H9 (cell line): ENCODE measurements at regions not wholly inside any gene's neighbourhood (a gene's known extent, or its start where the extent isn't known, plus 50 kb on each side); places are given as distances from the start of the nearest gene placed in this dataset.
"Not testable (repeated sequence)": the region's sequence is repeated elsewhere in the genome, so short reads cannot be mapped to it uniquely, and the experiment has no call there.

Experiments used
- DNase-seq: peaks from one replicate; pipeline ENCODE4 v3.0.0-alpha.2; 2017
- H2AFZ ChIP-seq: one replicate; pipeline ENCODE4 v1.6.1; 2013; ENCODE audit warnings: mild to moderate bottlenecking, low read length, control low read depth, moderate library complexity
- H2AK5ac ChIP-seq: 2 replicates; pipeline ENCODE4 v1.6.1; 2013; ENCODE audit warnings: low read length, control low read depth, mixed read lengths; ENCODE audit not compliant: insufficient read length
- H2BK120ac ChIP-seq: one replicate; pipeline ENCODE4 v1.6.1; 2013; ENCODE audit warnings: low read depth, mild to moderate bottlenecking, low read length, control low read depth, inconsistent platforms; ENCODE audit not compliant: poor library complexity, severe bottlenecking
- H2BK12ac ChIP-seq: 2 replicates; pipeline ENCODE4 v1.6.1; 2013; ENCODE audit warnings: low read length, control low read depth, mixed read lengths, low read depth; ENCODE audit not compliant: insufficient read length
- H2BK15ac ChIP-seq: 2 replicates; pipeline ENCODE4 v1.6.1; 2013; ENCODE audit warnings: low read depth, low read length, control low read depth
- H2BK20ac ChIP-seq: one replicate; pipeline ENCODE4 v1.6.1; 2013; ENCODE audit warnings: low read depth, mild to moderate bottlenecking, low read length, control low read depth, inconsistent platforms; ENCODE audit not compliant: poor library complexity, severe bottlenecking
- H2BK5ac ChIP-seq: 2 replicates; pipeline ENCODE4 v1.6.1; 2013; ENCODE audit warnings: low read length, control low read depth, mixed read lengths; ENCODE audit not compliant: insufficient read length
- H3K14ac ChIP-seq: 2 replicates; pipeline ENCODE4 v1.6.1; 2013; ENCODE audit warnings: low read length, control low read depth; ENCODE audit not compliant: insufficient read depth
- H3K18ac ChIP-seq: 2 replicates; pipeline ENCODE4 v1.6.1; 2013; ENCODE audit warnings: low read depth, mild to moderate bottlenecking, mixed read lengths, low read length, control low read depth; ENCODE audit not compliant: insufficient read length
- H3K23ac ChIP-seq: 2 replicates; pipeline ENCODE4 v1.6.1; 2013; ENCODE audit warnings: low read length, control low read depth, mixed read lengths, low read depth; ENCODE audit not compliant: insufficient read length
- H3K23me2 ChIP-seq: 2 replicates; pipeline ENCODE4 v1.6.1; 2013; ENCODE audit warnings: low read depth, mild to moderate bottlenecking, mixed read lengths, low read length, control low read depth; ENCODE audit not compliant: insufficient read length, poor library complexity, severe bottlenecking
- H3K27ac ChIP-seq: 2 replicates; pipeline ENCODE4 v1.5.1; 2013; ENCODE audit warnings: low read length, control low read depth, mixed read lengths, low read depth; ENCODE audit not compliant: insufficient read length
- H3K27me3 ChIP-seq: 2 replicates; pipeline ENCODE4 v1.6.1; 2013; ENCODE audit warnings: low read length, control low read depth, inconsistent platforms; ENCODE audit not compliant: insufficient read depth
- H3K4ac ChIP-seq: 2 replicates; pipeline ENCODE4 v1.6.1; 2013; ENCODE audit warnings: low read depth, mild to moderate bottlenecking, control low read depth, inconsistent platforms, low read length, moderate library complexity
- H3K4me1 ChIP-seq: 2 replicates; pipeline ENCODE4 v1.6.1; 2013; ENCODE audit warnings: low read length, control low read depth, inconsistent platforms; ENCODE audit not compliant: insufficient read depth
- H3K4me2 ChIP-seq: 2 replicates; pipeline ENCODE4 v1.6.1; 2013; ENCODE audit warnings: low read length, control low read depth, mixed read lengths; ENCODE audit not compliant: insufficient read length, insufficient read depth
- H3K56ac ChIP-seq: 2 replicates; pipeline ENCODE4 v1.6.1; 2013; ENCODE audit warnings: low read depth, mild to moderate bottlenecking, mixed read lengths, low read length, control low read depth; ENCODE audit not compliant: insufficient read length
- H3K79me1 ChIP-seq: 2 replicates; pipeline ENCODE4 v1.6.1; 2013; ENCODE audit warnings: low read depth, mild to moderate bottlenecking, moderate library complexity, low read length, control low read depth, inconsistent platforms; ENCODE audit not compliant: insufficient read depth, poor library complexity, severe bottlenecking
- H3K79me2 ChIP-seq: 2 replicates; pipeline ENCODE4 v1.6.1; 2013; ENCODE audit warnings: low read length, control low read depth, inconsistent platforms; ENCODE audit not compliant: insufficient read depth
- H3K9ac ChIP-seq: 2 replicates; pipeline ENCODE4 v1.6.1; 2013; ENCODE audit warnings: low read length, control low read depth, mixed read lengths; ENCODE audit not compliant: insufficient read length; ENCODE audit errors: extremely low read depth
- H3K9me3 ChIP-seq: one replicate; pipeline ENCODE4 v1.6.1; 2013; ENCODE audit warnings: low read depth, low read length, inconsistent platforms; ENCODE audit not compliant: control insufficient read depth
- H3T11ph ChIP-seq: one replicate; pipeline ENCODE4 v1.6.1; 2013; ENCODE audit warnings: mild to moderate bottlenecking, low read length, control low read depth, inconsistent platforms
- H4K20me1 ChIP-seq: one replicate; pipeline ENCODE4 v1.6.1; 2013; ENCODE audit not compliant: control insufficient read depth, insufficient read length, insufficient read depth
- H4K5ac ChIP-seq: 2 replicates; pipeline ENCODE4 v1.6.1; 2013; ENCODE audit warnings: low read depth, mild to moderate bottlenecking, mixed read lengths, low read length, control low read depth; ENCODE audit not compliant: insufficient read length
- H4K8ac ChIP-seq: replicated peaks from 2 replicates; pipeline ENCODE4 v1.6.1; 2013; ENCODE audit warnings: low read length, control low read depth, mixed read lengths, low read depth; ENCODE audit not compliant: insufficient read length
- H4K91ac ChIP-seq: 2 replicates; pipeline ENCODE4 v1.6.1; 2013; ENCODE audit warnings: low read depth, mild to moderate bottlenecking, moderate library complexity, mixed read lengths, low read length, control low read depth; ENCODE audit not compliant: insufficient read length
- H3K27ac Mint-ChIP-seq, 3 experiments: 2 replicates in 2 of 3; 3 replicates in 1 of 3; pipeline ENCODE4 v1.8.0; 2020 to 2021; ENCODE audit warnings: mixed read lengths in 3 of 3, mild to moderate bottlenecking in 1 of 3, moderate library complexity in 1 of 3
- H3K27me3 Mint-ChIP-seq: 2 replicates; pipeline ENCODE4 v1.8.0; 2021; ENCODE audit warnings: low read depth, mild to moderate bottlenecking, moderate library complexity, mixed read lengths
- H3K36me3 Mint-ChIP-seq, 3 experiments: 2 replicates in 2 of 3; 3 replicates in 1 of 3; pipeline ENCODE4 v1.8.0; 2020 to 2021; ENCODE audit warnings: low read depth in 3 of 3, mixed read lengths in 3 of 3; ENCODE audit not compliant: insufficient read depth in 1 of 3
- H3K4me1 Mint-ChIP-seq, 2 experiments: 2 replicates each; pipeline ENCODE4 v1.8.0; 2020; ENCODE audit warnings: mixed read lengths in 2 of 2
- H3K4me3 Mint-ChIP-seq, 2 experiments: 2 replicates in 1 of 2; 3 replicates in 1 of 2; pipeline ENCODE4 v1.8.0; 2020 to 2021; ENCODE audit warnings: mild to moderate bottlenecking in 2 of 2, mixed read lengths in 2 of 2, moderate library complexity in 1 of 2
- H3K9me3 Mint-ChIP-seq, 2 experiments: 2 replicates in 1 of 2; 3 replicates in 1 of 2; pipeline ENCODE4 v1.8.0; 2020; ENCODE audit warnings: mild to moderate bottlenecking in 2 of 2, mixed read lengths in 2 of 2, moderate library complexity in 1 of 2
- WGBS: extraction: QIAGEN DNeasy Blood & Tissue Kit; methylation state at CpG from one replicate; pipeline ENCODE4 v1.1.7; 2013; ENCODE audit warnings: missing lambda C conversion rate, low lambda C conversion rate, mixed read lengths; ENCODE audit not compliant: insufficient read length; ENCODE audit errors: extremely low coverage; 5-methylcytosine and 5-hydroxymethylcytosine counted together
- TF ChIP-seq, protein P1 (sequence below): fragments of 200-600 bp; sonication (generic); conservative IDR thresholded peaks from 3 replicates; pipeline ENCODE4 v1.8.0; 2021; ENCODE audit warnings: antibody characterized with exemption, mild to moderate bottlenecking

DNA sequence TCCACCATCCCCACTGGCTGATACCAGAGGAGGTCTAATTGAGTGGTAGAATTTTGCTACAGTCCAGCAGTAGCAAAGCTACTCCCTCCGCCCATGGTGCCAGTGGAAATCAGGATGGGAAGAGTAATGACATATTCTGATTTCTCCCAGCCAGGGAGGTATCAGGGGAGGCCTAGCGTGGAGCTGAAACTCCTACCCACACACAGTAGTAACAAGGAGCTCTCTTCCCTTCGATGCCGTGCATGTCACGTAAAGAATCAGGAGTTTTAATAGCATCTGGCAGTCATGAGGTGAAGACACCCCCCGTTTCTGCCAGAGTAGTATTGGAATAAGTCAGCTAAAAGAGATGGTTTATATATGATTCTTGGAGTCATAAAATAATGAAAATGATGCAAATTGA, 786.8 kb upstream of the DDX18 start:
- H3K9me3 ChIP-seq = no peaks in the 10 kb centered on the region
- no peak overlapping the region for H4K5ac ChIP-seq
- H3K4me2 ChIP-seq = no peak overlapping the region
- Mint-ChIP-seq H3K9me3 (peaks cover 0 to 5% of the 10 kb centered on the region in 2 experiments; a peak in 3 of 5 replicates), H3K27ac (no peak overlapping the region), H3K4me1 (peaks cover 0 to 3% of the 10 kb centered on the region in 2 experiments; a peak in 1 of 4 replicates), H3K4me3 (no peak overlapping the region), H3K27me3 (peaks cover 5% of the 10 kb centered on the region; the same call in 1 of the 2 replicates), H3K36me3 (peaks cover 0 to 1% (median 0%) of the 10 kb centered on the region in 3 experiments; a peak in 1 of 7 replicates)
- no peaks in the 10 kb centered on the region for H3K4me1 ChIP-seq
- no peak overlapping the region for H3K14ac ChIP-seq
- H2BK12ac ChIP-seq = no peak overlapping the region
- no peaks in the 10 kb centered on the region for H4K20me1 ChIP-seq
- H2BK20ac ChIP-seq = no peak overlapping the region
- H3K56ac ChIP-seq = no peak overlapping the region
- H3T11ph ChIP-seq = no peak overlapping the region
- H3K9ac ChIP-seq = no peak overlapping the region
- no CpG with 5 or more reads among the region's 6 CpGs for WGBS
- no peak overlapping the region for H2BK15ac ChIP-seq
- no peak overlapping the region for H4K8ac ChIP-seq
- H3K27me3 ChIP-seq = no peaks in the 10 kb centered on the region
- no peak overlapping the region for H4K91ac ChIP-seq
- H2AK5ac ChIP-seq = no peak overlapping the region
- TF ChIP-seq, protein P1, sequence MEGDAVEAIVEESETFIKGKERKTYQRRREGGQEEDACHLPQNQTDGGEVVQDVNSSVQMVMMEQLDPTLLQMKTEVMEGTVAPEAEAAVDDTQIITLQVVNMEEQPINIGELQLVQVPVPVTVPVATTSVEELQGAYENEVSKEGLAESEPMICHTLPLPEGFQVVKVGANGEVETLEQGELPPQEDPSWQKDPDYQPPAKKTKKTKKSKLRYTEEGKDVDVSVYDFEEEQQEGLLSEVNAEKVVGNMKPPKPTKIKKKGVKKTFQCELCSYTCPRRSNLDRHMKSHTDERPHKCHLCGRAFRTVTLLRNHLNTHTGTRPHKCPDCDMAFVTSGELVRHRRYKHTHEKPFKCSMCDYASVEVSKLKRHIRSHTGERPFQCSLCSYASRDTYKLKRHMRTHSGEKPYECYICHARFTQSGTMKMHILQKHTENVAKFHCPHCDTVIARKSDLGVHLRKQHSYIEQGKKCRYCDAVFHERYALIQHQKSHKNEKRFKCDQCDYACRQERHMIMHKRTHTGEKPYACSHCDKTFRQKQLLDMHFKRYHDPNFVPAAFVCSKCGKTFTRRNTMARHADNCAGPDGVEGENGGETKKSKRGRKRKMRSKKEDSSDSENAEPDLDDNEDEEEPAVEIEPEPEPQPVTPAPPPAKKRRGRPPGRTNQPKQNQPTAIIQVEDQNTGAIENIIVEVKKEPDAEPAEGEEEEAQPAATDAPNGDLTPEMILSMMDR = no peak
- no peak overlapping the region for H2AFZ ChIP-seq
- no peak overlapping the region for H3K27ac ChIP-seq
- H3K79me2 ChIP-seq = no peaks in the 10 kb centered on the region
- no peak overlapping the region for H3K4ac ChIP-seq
- H3K23me2 ChIP-seq = no peaks in the 10 kb centered on the region
- H3K79me1 ChIP-seq = no peaks in the 10 kb centered on the region
- H3K23ac ChIP-seq = no peak overlapping the region
- H2BK120ac ChIP-seq = no peak overlapping the region
- no peak overlapping the region for H3K18ac ChIP-seq
- H2BK5ac ChIP-seq = no peak overlapping the region
- DNase-seq = no peak

DNA sequence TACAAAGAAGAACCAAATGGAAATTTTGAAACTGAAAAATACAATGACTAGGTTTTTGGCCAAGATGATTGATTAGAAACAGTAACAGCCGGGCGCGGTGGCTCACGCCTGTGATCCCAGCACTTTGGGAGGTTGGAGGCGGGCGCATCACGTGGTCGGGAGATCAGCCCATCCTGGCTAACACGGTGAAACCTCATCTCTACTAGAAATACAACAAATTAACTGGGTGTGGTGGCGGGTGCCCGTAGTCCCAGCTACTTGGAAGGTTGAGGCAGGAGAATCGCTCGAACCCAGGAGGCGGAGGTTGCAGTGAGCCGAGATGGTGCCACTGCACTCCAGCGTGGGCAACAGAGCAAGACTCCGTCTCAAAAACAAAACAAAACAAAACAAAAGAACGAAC, 785.8 kb upstream of the DDX18 start:
- H2AFZ ChIP-seq, H4K5ac ChIP-seq, H3T11ph ChIP-seq, H2BK12ac ChIP-seq, H3K23ac ChIP-seq, H3K9me3 ChIP-seq, H3K27me3 Mint-ChIP-seq, H3K4me1 Mint-ChIP-seq, DNase-seq, H3K18ac ChIP-seq, H2BK5ac ChIP-seq, H2AK5ac ChIP-seq, H3K4ac ChIP-seq, H3K14ac ChIP-seq, H4K8ac ChIP-seq, H3K79me1 ChIP-seq, H2BK15ac ChIP-seq, H4K20me1 ChIP-seq, H3K23me2 ChIP-seq, H3K36me3 Mint-ChIP-seq, H3K27ac ChIP-seq, H3K4me2 ChIP-seq, H3K27me3 ChIP-seq, H3K27ac Mint-ChIP-seq, H2BK120ac ChIP-seq, H3K4me1 ChIP-seq, H3K4me3 Mint-ChIP-seq, H4K91ac ChIP-seq, H2BK20ac ChIP-seq, H3K9me3 Mint-ChIP-seq, H3K56ac ChIP-seq, H3K9ac ChIP-seq, H3K79me2 ChIP-seq: not testable (repeated sequence)
- no CpG with 5 or more reads among the region's 18 CpGs for WGBS
